GM23248 (cell line): ENCODE measurements at regions not wholly inside any gene's neighbourhood (a gene's known extent, or its start where the extent isn't known, plus 50 kb on each side); places are given as distances from the start of the nearest gene placed in this dataset.

ENCODE experiments used
- EZH2 ChIP-seq: fragments of 200-600 bp; sonication (generic); IDR thresholded peaks from 2 replicates; pipeline ENCODE4 v1.6.1; 2018; ENCODE audit warnings: antibody characterized with exemption, mild to moderate bottlenecking; ENCODE audit not compliant: insufficient read depth, poor library complexity, severe bottlenecking
- EZH2phosphoT487 ChIP-seq: fragments of 200-600 bp; sonication (generic); IDR thresholded peaks from 2 replicates; pipeline ENCODE4 v1.6.1; 2018; ENCODE audit warnings: antibody characterized with exemption, moderate library complexity, mild to moderate bottlenecking, low read depth; ENCODE audit not compliant: insufficient read depth

DNA sequence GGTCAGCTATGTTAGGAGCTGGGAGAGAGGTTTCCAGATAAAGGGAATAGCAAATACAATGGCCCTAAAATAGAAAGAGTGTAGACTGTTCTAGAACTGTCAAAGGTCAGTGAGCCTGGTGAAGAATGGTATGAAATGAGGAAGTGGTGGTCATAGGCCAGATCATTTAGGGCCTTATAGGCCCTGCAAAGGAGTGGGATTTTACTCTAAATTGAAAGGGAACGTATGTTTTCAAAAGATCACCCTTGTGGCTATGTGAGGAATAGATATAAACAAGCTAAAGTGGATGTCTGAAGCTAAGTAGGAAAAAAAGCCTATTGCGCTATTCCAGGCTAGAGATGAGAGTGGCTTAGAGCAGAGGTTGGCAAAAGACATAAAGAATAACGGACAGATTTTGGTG, 70.7 kb upstream of the TDRD3 start:
- no peak for TF ChIP-seq EZH2
- no peak for TF ChIP-seq EZH2phosphoT487
